BLaER1 treated with 17β-estradiol and CSF1 and Interleukin-3, amounts not matched to agents 10 nM and 100 nM (cell line): ENCODE measurements at regions not wholly inside any gene's neighbourhood (a gene's known extent, or its start where the extent isn't known, plus 50 kb on each side); places are given as distances from the start of the nearest gene placed in this dataset.

ENCODE experiments used
- H3K27ac ChIP-seq, 11 experiments: shearing (Covaris generic); formaldehyde crosslinking; 2 replicates each; pipeline ENCODE4 v1.8.1; 2022
- H3K27me3 ChIP-seq, 11 experiments: shearing (Covaris generic); formaldehyde crosslinking; 2 replicates each; pipeline ENCODE4 v1.8.1; 2022
- H3K36me3 ChIP-seq, 11 experiments: shearing (Covaris generic); formaldehyde crosslinking; 2 replicates each; pipeline ENCODE4 v1.8.1; 2022
- H3K4me1 ChIP-seq, 10 experiments: shearing (Covaris generic); formaldehyde crosslinking; 2 replicates each; pipeline ENCODE4 v1.8.1; 2022
- H3K4me2 ChIP-seq, 11 experiments: shearing (Covaris generic); formaldehyde crosslinking; 2 replicates each; pipeline ENCODE4 v1.8.1; 2022
- H3K4me3 ChIP-seq, 10 experiments: shearing (Covaris generic); formaldehyde crosslinking; 2 replicates each; pipeline ENCODE4 v1.8.1; 2022
- H3K9ac ChIP-seq, 11 experiments: shearing (Covaris generic); formaldehyde crosslinking; 2 replicates each; pipeline ENCODE4 v1.8.1; 2022
- H3K9me3 ChIP-seq, 11 experiments: shearing (Covaris generic); formaldehyde crosslinking; replicated peaks in 1 of 11; 2 replicates each; pipeline ENCODE4 v1.8.1; 2022
- H4K20me1 ChIP-seq, 11 experiments: shearing (Covaris generic); formaldehyde crosslinking; 2 replicates each; pipeline ENCODE4 v1.8.1; 2022
- Cebpa-rat ChIP-seq, 11 experiments: shearing (Covaris generic); IDR thresholded peaks; 2 replicates each; pipeline ENCODE4 v1.8.1; 2022

- Histone ChIP-seq H4K20me1 (no peaks in the 10 kb centered on the region), H3K4me1 (no peaks in the 10 kb centered on the region), H3K4me2 (no peak overlapping the region), H3K27me3 (no peaks in the 10 kb centered on the region), H3K27ac (no peak overlapping the region), H3K4me3 (no peak overlapping the region), H3K36me3 (no peaks in the 10 kb centered on the region), H3K9ac (no peak overlapping the region), H3K9me3 (peaks cover 0 to 31% (median 16%) of the 10 kb centered on the region in 11 experiments; a peak in 13 of 22 replicates)
- TF ChIP-seq Cebpa-rat (IDR thresholded peaks at IDR 0.05) = no peak
These were observed 120.0 kb upstream of the HMHB1 start for GRCh38 chr5:143691945-143692290.

GRCh38 chr5:143691287-143691944, 120.5 kb upstream of the HMHB1 start:
- Histone ChIP-seq H3K4me3 (no peak overlapping the region), H3K36me3 (no peaks in the 10 kb centered on the region), H4K20me1 (no peaks in the 10 kb centered on the region), H3K27me3 (no peaks in the 10 kb centered on the region), H3K9me3 (peaks cover 0 to 31% (median 16%) of the 10 kb centered on the region in 11 experiments; a peak in 13 of 22 replicates), H3K9ac (no peak overlapping the region), H3K4me2 (no peak overlapping the region), H3K27ac (no peak overlapping the region), H3K4me1 (no peaks in the 10 kb centered on the region)
- TF ChIP-seq Cebpa-rat (IDR thresholded peaks at IDR 0.05) = no peak

GRCh38 chr5:143687604-143688003, 124.4 kb upstream of the HMHB1 start:
- H3K27ac ChIP-seq = no peak overlapping the region
- no peak overlapping the region for H3K4me2 ChIP-seq
- H3K27me3 ChIP-seq = no peaks in the 10 kb centered on the region
- no peak for TF ChIP-seq Cebpa-rat (IDR thresholded peaks at IDR 0.05)
- H3K9ac ChIP-seq = no peak overlapping the region
- no peaks in the 10 kb centered on the region for H3K4me1 ChIP-seq
- peaks cover 0 to 34% (median 16%) of the 10 kb centered on the region in 11 experiments; a peak in 13 of 22 replicates for H3K9me3 ChIP-seq
- no peak overlapping the region for H3K4me3 ChIP-seq
- no peaks in the 10 kb centered on the region for H3K36me3 ChIP-seq
- H4K20me1 ChIP-seq = no peaks in the 10 kb centered on the region

GRCh38 chr5:143685246-143685815, 126.6 kb upstream of the HMHB1 start:
- Histone ChIP-seq H3K36me3 (no peaks in the 10 kb centered on the region), H3K27ac (no peak overlapping the region), H3K4me3 (no peak overlapping the region), H3K4me1 (no peaks in the 10 kb centered on the region), H3K9ac (no peak overlapping the region), H4K20me1 (no peaks in the 10 kb centered on the region), H3K4me2 (no peak overlapping the region), H3K9me3 (peaks cover 0 to 27% (median 15%) of the 10 kb centered on the region in 11 experiments; a peak in 12 of 22 replicates), H3K27me3 (no peaks in the 10 kb centered on the region)
- no peak for TF ChIP-seq Cebpa-rat (IDR thresholded peaks at IDR 0.05)

- H3K9me3 ChIP-seq = peaks cover 0 to 9% (median under 1%) of the 10 kb centered on the region in 11 experiments; a peak in 3 of 22 replicates
- H3K4me1 ChIP-seq = no peaks in the 10 kb centered on the region
- no peaks in the 10 kb centered on the region for H3K27me3 ChIP-seq
- no peaks in the 10 kb centered on the region for H3K36me3 ChIP-seq
- no peak overlapping the region for H3K4me2 ChIP-seq
- no peak overlapping the region for H3K9ac ChIP-seq
- no peak for TF ChIP-seq Cebpa-rat (IDR thresholded peaks at IDR 0.05)
- H4K20me1 ChIP-seq = no peaks in the 10 kb centered on the region
- no peak overlapping the region for H3K27ac ChIP-seq
- no peak overlapping the region for H3K4me3 ChIP-seq
These were observed 128.5 kb upstream of the HMHB1 start for GRCh38 chr5:143683459-143683858.

GRCh38 chr5:143682929-143683386, 129.0 kb upstream of the HMHB1 start:
- no peaks in the 10 kb centered on the region for H4K20me1 ChIP-seq
- TF ChIP-seq Cebpa-rat (IDR thresholded peaks at IDR 0.05) = no peak

GRCh38 chr5:143682246-143682905, 129.6 kb upstream of the HMHB1 start:
- TF ChIP-seq Cebpa-rat (IDR thresholded peaks at IDR 0.05) = no peak
- H3K27me3 ChIP-seq = no peaks in the 10 kb centered on the region
- H3K4me3 ChIP-seq = no peak overlapping the region
- peaks cover 0 to 3% (median 0%) of the 10 kb centered on the region in 11 experiments; a peak in 1 of 22 replicates for H3K9me3 ChIP-seq
- no peak overlapping the region for H3K27ac ChIP-seq
- no peaks in the 10 kb centered on the region for H3K36me3 ChIP-seq
- no peak overlapping the region for H3K4me2 ChIP-seq
- no peaks in the 10 kb centered on the region for H4K20me1 ChIP-seq
- no peak overlapping the region for H3K9ac ChIP-seq
- H3K4me1 ChIP-seq = no peaks in the 10 kb centered on the region

More at GRCh38 chr5:143682929-143683386, 129.0 kb upstream of the HMHB1 start:
- H3K4me1 ChIP-seq = no peaks in the 10 kb centered on the region
- peaks cover 0 to 4% (median 0%) of the 10 kb centered on the region in 11 experiments; a peak in 1 of 22 replicates for H3K9me3 ChIP-seq
- H3K4me2 ChIP-seq = no peak overlapping the region
- no peak overlapping the region for H3K9ac ChIP-seq
- H3K27me3 ChIP-seq = no peaks in the 10 kb centered on the region
- no peaks in the 10 kb centered on the region for H3K36me3 ChIP-seq
- no peak overlapping the region for H3K27ac ChIP-seq
- H3K4me3 ChIP-seq = no peak overlapping the region

- no peak overlapping the region for H3K9ac ChIP-seq
- no peak overlapping the region for H3K27ac ChIP-seq
- no peak overlapping the region for H3K4me2 ChIP-seq
- no peak for TF ChIP-seq Cebpa-rat (IDR thresholded peaks at IDR 0.05)
- no peaks in the 10 kb centered on the region for H4K20me1 ChIP-seq
- H3K36me3 ChIP-seq = no peaks in the 10 kb centered on the region
- no peaks in the 10 kb centered on the region for H3K4me1 ChIP-seq
- no peak overlapping the region for H3K4me3 ChIP-seq
- H3K27me3 ChIP-seq = no peaks in the 10 kb centered on the region
- peaks cover 0 to under 1% (median 0%) of the 10 kb centered on the region in 11 experiments; a peak in 1 of 22 replicates for H3K9me3 ChIP-seq
These were observed 131.2 kb upstream of the HMHB1 start for GRCh38 chr5:143680672-143681259.

GRCh38 chr5:143679777-143680176, 132.2 kb upstream of the HMHB1 start:
- no peak for TF ChIP-seq Cebpa-rat (IDR thresholded peaks at IDR 0.05)
- H3K27me3 ChIP-seq = no peaks in the 10 kb centered on the region
- no peak overlapping the region for H3K4me2 ChIP-seq
- H3K9me3 ChIP-seq = no peaks in the 10 kb centered on the region; a peak in 1 of 22 replicates
- no peaks in the 10 kb centered on the region for H3K4me1 ChIP-seq
- no peak overlapping the region for H3K27ac ChIP-seq
- H3K36me3 ChIP-seq = no peaks in the 10 kb centered on the region
- H3K4me3 ChIP-seq = no peak overlapping the region
- H3K9ac ChIP-seq = no peak overlapping the region
- no peaks in the 10 kb centered on the region for H4K20me1 ChIP-seq
